Stimulated activated CD4-positive, alpha-beta T cell treated with anti-CD3 and anti-CD28 coated beads, Interleukin-1b, Interleukin-23, amount 100 ng/mL, for 48 hours (primary cell): ENCODE measurements at regions not wholly inside any gene's neighbourhood (a gene's known extent, or its start where the extent isn't known, plus 50 kb on each side); places are given as distances from the start of the nearest gene placed in this dataset.

Experiments
- DNase-seq: peaks from one replicate; pipeline ENCODE4 v3.0.0-alpha.2; 2020

GRCh38 chr4:114472269-114473032, 126.2 kb upstream of the UGT8 start:
- DNase-seq = no peak

DNA sequence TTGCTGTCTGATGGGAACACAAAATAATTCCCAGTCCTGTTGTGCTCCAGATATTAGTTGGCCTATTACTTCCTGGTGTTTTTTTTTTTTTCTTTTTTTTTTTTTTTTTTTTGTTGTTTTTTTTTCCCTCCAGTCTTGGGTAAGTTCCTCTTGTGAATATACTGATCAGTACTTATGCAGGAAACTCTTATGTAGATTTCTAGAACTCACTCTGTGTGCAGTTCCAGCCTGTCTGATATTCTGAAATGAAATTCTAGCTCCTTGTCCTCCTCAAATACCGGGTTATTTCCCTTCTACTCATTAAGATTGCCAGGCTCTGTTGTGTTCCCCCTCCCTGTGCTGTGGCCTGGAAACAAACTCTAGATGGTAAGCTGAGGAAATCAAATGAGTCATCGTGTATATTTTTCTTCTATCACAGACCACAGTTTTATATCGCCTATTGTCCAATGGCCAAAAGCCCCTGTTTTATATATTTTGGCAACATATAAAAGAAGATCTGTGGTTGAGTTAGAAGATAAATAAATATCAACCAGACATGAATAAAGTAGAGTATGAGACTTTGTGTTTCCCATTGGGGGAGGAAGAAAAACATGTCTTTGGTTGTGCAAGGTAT, 124.3 kb upstream of the UGT8 start:
- DNase-seq = no peak

DNA sequence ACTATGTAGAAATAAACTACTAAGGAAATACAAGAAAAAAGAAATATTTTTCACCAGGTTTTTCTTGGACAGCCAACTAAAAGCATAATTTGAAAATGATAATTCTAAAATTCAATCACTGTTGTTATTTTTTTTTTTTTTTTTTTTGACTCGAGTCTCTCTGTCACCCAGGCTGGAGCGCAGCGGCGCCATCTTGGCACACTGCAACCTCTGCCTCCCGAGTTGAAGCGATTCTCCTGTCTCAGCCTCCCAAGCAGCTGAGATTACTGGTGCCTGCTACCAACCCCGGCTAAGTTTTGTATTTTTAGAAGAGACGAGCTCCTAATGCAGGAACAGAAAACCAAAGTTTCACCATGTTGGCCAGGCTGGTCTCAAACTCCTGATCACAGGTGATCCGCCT, 122.3 kb upstream of the UGT8 start:
- DNase-seq = no peak

DNA sequence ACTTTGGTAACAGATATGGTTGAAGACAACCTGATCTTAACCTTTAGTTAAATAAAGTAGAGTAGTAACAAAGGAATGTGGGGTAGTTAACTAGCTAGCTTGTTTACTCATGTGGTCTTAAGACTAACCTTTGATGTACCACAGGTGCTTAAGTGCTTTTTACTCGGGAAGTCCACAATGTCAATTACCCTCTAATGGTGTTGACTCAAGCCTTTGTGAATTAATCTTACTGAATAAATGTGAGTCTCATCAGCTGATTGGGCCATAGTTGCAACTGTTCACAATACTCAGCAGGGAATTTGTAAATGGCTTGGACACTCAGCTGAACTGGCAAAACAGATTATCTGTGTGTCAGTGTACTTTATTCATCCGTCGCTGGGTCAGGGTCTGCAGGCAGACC, 119.0 kb upstream of the UGT8 start:
- DNase-seq = no peak

DNA sequence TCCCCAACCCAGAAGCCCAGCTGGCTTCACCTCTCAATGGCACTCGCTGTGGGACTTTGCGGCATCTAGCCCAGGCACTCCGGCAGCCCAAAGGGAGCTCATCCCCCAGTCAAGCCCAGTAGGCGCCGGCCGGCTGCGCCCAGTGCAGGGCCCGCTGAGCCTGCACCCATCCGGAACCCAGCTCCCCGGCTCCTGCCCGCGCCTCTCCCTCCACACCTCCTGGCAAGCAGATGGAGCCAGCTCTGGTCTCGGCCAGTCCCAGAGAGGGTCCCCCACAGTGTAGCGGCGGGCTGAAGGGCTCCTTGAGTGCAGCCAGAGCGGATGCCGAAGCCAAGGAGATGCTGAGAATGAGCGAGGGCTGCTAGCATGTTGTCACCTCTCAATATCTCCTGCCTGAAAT, 116.8 kb upstream of the UGT8 start:
- no peak for DNase-seq

DNA sequence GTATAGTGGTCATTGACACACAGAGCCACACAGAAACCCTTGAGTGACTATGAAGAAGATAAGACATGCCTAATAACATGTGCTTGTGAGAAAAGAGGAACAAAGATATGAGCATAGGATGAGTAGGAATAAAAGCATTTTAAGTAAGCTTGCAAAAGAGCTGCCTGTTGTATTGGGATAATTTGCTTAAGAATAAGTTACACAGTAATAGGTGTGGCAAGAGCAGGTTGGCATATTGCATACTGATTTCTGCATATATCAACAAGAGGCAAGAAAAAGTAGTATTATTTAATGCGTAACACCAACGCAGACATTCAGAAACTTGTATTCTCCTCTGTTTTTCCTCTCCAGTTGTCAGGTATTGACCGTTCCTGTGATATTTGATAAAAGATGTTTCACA, 111.5 kb upstream of the UGT8 start:
- no peak for DNase-seq

GRCh38 chr4:114488301-114488982, 110.2 kb upstream of the UGT8 start:
- DNase-seq = no peak

DNA sequence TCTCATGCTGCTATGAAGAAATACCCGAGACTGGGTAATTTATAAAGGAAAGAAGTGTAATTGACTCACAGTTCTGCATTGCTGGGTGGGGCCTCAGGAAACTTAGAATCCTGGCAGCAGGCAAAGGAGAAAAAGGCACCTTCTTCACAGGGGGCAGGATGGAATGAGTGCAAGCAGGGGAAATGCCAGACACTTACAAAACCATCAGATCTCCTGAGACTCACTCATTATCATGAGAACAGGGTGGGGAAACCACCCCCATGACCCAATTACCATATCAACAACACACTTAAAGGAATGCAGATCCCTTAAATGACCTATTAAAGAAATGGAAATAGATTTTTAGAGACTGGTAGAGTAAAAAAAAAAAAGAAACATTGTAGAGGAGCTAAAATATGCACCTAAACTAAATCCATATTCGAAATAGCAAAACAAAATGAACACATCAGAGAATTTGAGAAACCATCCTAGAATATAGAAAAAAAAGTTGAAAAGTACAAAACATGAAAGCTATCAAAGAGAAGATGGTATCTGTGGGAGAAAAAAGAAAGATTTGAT, 104.3 kb upstream of the UGT8 start:
- no peak for DNase-seq

- no peak for DNase-seq
Observed at GRCh38 chr4:114495471-114495928, 103.1 kb upstream of the UGT8 start.

DNA sequence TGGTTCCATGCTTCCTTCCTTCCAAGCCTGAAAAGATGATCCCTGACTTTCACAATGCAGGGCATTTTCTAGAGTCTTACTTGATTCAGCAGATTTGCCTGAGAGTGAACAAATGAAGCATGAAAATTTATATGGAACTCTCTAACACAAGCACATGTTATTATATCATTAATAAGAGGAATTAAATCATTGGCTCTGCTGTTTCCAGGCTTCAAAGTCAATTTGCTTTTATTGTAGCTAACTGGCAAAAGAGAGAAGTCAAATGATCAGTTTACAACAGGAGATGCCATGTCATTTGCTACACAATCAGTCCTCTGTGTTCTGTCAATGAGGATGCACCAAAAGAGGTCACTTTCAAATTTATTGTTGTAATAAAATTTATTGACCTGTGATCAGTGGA, 101.5 kb upstream of the UGT8 start:
- no peak for DNase-seq

GRCh38 chr4:114509340-114509739, 89.3 kb upstream of the UGT8 start:
- no peak for DNase-seq

DNA sequence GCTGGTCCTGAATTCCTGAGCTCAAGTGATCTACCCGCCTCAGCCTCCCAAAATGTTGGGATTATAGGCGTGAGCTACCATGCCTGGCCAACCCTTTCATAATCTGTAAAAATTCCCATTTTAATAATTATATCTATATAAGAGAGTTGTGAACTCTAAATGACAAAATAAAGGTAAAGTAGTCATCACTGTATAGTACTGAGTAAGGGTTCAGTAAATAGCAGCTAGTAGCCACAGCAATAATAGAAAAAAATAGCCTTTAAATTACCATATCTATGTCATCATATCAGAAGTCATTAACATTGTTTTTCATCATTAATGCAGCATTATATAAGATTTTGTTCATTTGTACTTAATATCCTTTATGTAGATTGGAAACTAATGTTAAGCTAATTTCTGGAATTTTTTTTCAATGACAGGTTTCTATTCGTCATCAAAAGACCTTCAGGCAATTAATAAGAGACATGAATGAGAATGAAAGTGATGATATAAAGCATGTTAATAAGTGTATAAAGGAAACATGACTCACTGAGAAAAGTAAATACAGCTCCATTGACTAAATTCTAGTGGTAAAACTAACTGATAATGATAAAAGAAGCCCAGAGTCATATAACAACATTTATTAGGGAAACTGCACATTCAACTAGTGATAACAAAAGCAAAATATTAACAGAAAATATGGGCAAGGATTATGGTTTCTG, 85.9 kb upstream of the UGT8 start:
- DNase-seq = no peak

GRCh38 chr4:114519368-114519767, 79.2 kb upstream of the UGT8 start:
- DNase-seq = no peak

GRCh38 chr4:114527170-114527569, 71.4 kb upstream of the UGT8 start:
- no peak for DNase-seq

DNA sequence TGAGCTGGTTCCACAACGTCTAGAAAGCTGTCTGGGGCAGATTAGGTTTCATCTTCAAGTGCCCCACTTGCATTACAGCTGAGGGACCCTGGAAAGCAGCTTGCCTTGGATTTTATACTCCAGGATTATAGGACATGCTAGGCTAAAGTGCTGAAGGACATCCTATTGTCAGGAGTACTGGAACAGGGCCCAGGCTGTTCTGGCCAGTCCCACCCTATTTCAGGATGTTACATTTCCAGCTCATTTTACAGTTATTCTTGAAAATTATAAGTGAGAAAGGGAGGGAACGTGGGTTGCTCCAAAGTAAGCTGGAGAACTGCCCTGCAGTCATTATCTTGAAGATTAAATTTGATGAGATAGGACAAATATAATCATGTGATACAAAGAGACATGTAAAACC, 71.0 kb upstream of the UGT8 start:
- no peak for DNase-seq

DNA sequence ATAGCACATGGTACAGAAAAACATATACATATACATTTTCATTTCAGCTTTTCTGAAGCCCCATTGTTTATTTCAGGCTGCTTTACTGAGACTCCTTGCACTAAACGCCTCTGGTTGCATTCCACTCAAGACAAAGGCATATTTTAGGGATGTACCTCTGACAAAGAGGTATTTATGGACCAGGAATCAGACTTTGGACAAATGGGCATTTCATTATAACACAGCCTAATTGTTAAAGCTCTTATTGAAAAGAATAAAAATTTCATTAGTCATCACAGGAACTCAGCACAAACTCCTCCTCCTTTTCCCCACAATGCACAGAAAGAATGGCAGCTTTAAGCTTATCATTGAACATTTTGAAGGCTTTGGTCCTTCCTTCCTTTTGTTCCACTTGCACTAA, 62.9 kb upstream of the UGT8 start:
- no peak for DNase-seq

DNA sequence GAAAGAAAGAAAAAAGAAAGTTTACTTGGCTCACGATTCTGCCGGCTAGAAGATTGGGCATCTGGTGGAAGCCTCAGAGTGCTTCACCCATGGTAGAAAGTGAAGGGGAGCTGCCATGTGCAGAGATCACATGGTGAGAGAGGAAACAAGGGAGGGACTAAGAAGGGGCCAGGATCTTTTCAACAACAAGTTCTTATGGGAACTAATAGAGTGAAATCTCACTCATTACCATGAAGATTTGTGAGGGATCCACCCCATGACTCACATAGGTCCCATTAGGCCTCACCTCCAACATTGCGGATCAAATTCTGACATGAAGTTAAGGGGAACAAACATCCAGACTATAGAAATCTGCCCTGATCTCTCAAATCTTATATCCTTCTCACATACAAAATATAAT, 61.3 kb upstream of the UGT8 start:
- no peak for DNase-seq

- DNase-seq = no peak
Observed at GRCh38 chr4:114538012-114538617, 60.5 kb upstream of the UGT8 start.

DNA sequence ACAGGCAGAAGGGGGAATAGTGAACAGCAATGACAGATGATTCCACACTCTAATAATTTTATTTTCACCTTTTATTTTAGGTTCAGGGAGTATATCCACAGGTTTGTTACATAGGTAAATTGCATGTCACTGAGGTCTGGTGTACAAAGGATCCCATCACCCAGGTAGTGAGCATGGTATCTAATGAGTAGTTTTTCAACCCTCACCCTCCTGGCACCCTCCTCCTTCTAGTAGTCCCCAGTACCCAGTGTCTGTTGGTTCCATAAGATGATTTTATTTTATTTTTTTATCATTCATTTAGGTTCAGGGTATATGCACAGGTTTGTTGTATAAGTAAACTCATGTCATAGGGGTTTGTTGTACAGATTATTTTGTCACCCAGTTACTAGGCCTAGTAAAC, 58.6 kb upstream of the UGT8 start:
- DNase-seq = no peak

DNA sequence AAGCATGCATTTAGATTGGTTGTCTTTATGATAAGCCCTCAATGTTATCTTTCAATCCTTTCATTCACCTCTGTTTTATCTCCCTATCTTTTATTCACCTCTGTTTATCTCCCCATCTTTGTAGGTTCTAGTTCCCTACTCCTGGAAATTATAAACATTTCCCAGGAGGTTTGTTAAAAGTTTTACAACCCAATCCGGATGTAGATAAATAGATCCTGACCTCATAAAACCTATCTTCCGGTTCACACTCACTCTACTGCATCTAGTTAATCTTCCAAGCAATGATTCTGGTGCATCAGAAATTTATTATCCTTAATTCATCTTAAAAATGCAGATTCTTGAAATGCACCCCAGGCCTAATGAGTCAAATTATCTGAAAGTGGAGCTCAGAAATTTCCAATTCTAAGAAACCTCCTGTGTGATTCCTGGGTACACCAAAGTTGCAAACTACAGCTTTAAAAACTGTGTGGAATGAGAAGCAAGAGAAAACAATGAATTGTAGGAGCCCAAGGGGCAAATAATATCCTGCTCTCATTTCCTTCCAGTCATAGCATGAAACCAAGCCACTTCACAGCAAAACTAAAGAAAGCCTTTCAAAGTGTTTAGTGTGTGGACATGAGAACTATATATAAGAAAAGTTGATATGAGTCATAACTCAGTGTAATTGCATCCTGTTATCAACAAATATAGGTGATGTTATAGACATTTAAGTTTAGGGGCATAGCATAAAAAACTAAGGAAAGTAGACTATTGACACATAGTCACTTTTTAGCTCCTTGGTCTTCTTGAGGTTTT, 51.1 kb upstream of the UGT8 start:
- DNase-seq = no peak
